Stimulated activated CD8-positive, alpha-beta memory T cell treated with anti-CD3 and anti-CD28 coated beads, Interleukin-12 subunit alpha, Interleukin-12 subunit beta, amount 100 ng/mL, for 24 hours (primary cell): ENCODE measurements at regions not wholly inside any gene's neighbourhood (a gene's known extent, or its start where the extent isn't known, plus 50 kb on each side); places are given as distances from the start of the nearest gene placed in this dataset.

Experiments
- DNase-seq: peaks from one replicate; pipeline ENCODE4 v3.0.0-alpha.2; 2020; ENCODE audit errors: extremely low read depth

- no peak for DNase-seq
These were observed 237.7 kb downstream of the BUD13 start for GRCh38 chr11:116535120-116535519.

GRCh38 chr11:116534270-116534975 lies 238.4 kb downstream of the BUD13 start:
- no peak for DNase-seq

DNA sequence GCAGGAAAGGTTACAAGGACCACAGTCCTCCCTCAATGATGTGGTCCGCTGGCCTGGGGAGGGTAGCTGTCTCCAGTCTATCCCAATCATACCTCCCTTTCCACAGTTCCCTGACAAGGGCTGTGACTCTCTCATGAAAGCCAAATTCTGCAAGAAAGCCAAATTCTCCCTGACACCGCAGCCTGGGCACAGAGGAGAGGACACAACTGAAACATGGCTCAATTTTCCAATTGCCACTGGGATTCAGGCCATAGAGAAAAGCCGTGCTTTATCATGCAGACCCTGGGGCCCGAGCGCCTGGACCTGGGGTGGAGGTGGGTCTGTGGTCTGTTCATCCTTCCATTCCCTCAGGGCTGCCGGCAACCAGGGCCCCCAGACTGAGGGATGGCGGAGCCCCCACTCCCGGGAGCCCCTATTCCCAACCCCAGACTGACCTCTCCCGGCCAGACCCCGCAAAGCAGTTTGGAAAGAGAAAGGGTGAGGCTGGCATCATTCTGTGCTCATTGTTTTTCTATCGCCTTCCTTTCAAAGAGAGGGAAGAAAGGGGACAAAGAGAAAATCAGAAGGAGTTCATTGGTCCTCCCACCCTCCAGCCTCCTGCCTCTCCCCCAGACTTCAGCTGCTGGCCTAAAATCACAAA lies 239.5 kb downstream of the BUD13 start:
- DNase-seq = no peak

- DNase-seq = no peak
These were observed 240.7 kb downstream of the BUD13 start for GRCh38 chr11:116532066-116532465.

DNA sequence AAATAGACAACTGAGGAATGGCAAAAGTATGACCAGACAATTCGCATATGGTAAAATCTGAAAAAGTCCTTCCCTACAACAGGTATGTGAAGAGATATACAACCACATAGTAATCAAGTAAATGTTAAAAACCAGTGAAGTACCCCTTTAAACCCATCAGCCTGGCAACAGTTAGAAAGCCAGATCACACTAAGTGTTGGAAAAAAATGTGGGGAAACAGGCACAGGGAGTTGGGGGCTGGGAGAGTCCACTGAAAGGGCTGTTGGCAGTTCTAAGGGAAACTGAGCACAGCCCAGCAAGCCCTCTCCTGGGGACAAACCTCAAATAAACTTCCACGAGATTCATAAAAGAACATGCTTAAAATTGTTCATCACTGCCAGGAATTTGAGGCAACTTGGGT lies 242.1 kb downstream of the BUD13 start:
- no peak for DNase-seq

- no peak for DNase-seq
These were observed 243.5 kb downstream of the BUD13 start for GRCh38 chr11:116529271-116529670.

GRCh38 chr11:116527180-116527991 lies 245.4 kb downstream of the BUD13 start:
- no peak for DNase-seq

- DNase-seq = no peak
These were observed 246.8 kb downstream of the BUD13 start for GRCh38 chr11:116525961-116526495.

GRCh38 chr11:116519499-116519898 lies 253.3 kb downstream of the BUD13 start:
- no peak for DNase-seq

DNA sequence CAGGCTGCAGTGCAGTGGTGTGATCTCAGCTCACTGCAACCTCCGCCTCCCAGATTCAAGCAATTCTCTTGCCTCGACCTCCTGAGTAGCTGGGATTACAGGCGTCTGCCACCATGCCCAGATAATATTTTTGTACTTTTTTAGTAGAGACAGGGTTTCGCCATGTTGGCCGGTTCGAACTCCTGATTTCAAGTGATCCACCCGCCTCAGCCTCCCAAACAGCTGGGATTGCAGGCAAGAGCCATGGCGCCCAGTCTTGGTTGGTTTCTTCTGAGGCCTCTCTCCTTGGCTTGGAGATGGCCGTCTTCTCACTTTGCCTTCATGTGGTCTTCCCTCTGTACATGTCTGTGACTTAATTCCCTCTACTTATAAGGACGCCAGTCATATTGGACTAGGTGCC lies 254.6 kb downstream of the BUD13 start:
- no peak for DNase-seq

GRCh38 chr11:116517584-116517983 lies 255.2 kb downstream of the BUD13 start:
- DNase-seq = no peak

DNA sequence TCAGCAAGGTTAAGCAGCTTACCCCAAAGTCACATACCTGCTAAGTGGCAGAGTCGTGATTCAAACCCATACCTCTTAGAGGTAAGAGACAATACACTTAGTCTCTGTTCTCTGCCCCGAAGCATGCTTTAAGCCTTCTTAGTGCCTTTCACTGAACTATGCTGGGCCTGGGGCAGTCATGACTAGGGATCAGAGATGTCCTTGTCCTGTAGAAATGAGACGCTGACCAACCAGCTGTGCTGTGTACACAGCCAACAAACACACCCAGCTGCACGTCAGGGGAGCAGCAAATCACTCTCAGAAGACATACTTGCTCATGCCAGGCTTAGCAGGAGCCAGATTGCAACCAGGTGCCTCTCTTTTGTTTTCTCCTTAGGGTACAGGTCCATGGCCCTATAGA lies 255.7 kb downstream of the BUD13 start:
- DNase-seq = no peak

DNA sequence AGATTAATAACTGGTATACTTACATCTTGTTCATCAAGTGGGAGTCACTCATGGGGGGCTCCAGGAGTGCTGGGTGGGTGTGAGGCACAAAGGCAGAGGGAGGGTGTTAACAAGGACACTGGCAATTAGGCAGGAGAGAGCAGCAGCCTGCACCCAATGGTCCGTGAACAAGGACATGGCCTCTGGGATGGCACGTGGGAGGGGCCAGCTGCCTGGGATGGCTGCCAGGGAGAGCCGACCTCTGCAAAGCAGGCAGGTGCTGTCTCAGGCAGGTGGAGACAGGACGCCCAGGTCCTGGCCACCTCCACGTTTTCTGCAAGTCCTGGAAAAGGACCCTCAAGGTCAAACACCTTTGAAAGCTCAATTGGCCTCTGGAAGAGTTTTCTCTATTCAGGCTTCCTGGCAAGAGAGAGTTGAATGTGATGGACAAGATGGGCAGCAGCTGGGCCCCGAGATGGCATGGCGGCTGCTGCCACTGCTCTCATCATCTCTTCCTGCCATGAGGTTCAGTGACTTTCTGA lies 257.1 kb downstream of the BUD13 start:
- no peak for DNase-seq

GRCh38 chr11:116513894-116514293 lies 258.9 kb downstream of the BUD13 start:
- DNase-seq = no peak

- no peak for DNase-seq
These were observed 259.4 kb downstream of the BUD13 start for GRCh38 chr11:116513278-116513823.

DNA sequence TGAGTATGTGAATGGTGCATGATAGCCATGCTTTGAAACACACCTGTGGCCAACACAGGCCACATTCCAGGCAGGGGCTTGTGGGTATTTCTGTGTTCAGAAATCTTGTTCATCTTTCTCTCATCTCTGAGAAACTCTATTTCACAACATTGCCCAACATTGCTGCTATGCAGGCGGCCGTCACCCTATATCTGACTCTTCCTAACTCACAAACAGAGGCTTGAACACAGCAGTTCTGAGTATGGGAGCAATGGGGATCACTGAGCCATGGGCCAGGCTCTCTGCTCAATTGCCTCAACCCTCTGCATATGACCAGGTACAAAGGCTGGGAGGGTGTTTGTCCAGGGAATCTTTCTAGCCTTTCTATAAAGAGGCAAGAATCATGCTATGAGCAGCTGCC lies 259.9 kb downstream of the BUD13 start:
- no peak for DNase-seq

DNA sequence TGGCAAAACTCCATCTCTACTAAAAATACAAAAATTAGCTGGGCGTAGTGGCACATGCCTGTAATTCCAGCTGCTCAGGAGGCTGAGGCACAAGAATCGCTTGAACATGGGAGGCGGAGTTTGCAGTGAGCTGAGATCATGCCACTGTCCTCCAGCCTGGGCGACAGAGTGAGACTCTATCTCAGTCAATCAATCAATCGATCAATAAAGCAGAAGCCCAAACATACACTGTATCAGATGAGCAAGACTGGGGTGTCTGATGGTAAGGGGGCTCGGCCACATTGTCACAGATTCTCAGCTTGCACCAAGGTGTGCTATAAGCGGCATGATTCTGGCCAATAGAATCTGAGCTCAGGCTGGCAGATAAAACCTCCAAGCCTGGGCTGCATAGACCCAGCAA lies 261.1 kb downstream of the BUD13 start:
- DNase-seq = no peak

- no peak for DNase-seq
These were observed 261.7 kb downstream of the BUD13 start for GRCh38 chr11:116510886-116511650.

- DNase-seq = no peak
These were observed 262.6 kb downstream of the BUD13 start for GRCh38 chr11:116510166-116510565.

DNA sequence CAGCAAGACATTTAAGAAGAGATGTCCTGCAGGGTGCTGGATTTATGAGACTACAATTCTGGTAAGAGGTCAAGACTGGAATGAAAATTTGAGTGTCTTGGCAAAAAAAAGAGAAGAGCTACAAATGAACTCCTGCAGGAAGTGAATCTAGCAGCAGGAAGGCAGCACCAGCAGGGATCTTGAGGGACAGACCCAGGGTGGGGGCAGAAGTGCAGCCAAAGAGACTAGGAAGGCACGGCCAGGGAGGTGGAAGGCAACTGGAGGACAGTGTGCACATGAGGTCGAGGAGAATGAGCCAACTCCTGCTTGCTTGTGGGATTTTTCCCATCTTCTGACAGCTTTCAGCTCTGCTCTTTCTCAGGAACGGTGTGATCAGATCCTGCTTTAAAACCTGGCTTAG lies 263.2 kb downstream of the BUD13 start:
- no peak for DNase-seq
